ENCODE measurements at regions not wholly inside any gene's neighbourhood (a gene's known extent, or its start where the extent isn't known, plus 50 kb on each side); places are given as distances from the start of the nearest gene placed in this dataset.

DNA sequence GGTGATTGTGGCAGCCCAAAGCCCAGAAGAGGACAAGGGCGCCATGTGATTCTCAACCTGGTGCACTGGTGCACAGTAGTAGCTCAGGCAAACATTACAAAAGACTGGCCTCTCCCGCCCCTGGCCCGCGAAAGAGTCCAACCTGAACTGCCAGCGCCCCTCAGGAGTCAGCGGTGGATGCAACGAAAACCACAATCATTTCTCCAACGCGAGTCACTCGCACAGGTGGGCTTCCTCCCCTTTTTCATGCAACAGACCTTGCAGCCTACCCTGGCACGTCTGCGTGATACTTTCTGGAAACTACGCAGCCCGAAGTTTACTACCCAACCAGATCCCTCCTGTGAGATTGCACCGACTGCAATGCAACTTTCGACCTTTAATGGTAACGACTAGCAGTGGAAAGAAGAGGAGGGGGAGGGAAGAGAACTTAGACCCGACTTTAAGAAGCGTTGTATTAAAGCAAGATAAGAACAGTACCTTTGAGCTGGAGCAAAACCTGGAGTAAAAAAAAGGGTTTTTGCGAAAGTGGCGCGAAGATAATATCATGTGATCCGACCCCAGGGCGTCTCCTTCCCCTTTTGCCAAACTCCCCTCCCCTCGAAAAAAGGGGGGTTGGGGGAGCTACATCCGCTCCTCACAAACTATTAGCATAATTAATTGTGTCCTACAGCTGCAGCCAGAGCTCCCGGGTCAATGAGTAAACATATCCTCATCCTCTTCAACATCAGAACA, 63.3 kb upstream of the CCDC160 start:
- no peak for DNase-seq

DNA sequence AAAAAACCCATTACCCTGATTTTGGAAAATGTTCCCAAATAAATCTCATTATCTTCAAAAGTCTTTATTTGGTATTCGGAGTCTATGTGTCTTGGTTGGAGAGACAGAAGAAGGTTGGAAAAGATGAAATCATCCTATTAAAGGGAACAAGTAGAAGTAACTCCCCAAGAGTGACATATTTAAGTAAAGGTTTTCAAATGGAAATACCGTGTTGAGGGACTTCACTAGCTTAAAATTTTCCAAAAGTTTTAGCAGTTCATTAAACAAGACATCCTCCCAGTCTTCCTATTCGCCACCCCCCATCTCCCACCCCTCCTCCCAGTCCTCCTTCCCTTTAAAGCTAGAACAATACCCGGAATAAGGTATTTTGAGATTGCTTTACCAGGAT, 62.7 kb upstream of the CCDC160 start:
- no peak for DNase-seq

DNA sequence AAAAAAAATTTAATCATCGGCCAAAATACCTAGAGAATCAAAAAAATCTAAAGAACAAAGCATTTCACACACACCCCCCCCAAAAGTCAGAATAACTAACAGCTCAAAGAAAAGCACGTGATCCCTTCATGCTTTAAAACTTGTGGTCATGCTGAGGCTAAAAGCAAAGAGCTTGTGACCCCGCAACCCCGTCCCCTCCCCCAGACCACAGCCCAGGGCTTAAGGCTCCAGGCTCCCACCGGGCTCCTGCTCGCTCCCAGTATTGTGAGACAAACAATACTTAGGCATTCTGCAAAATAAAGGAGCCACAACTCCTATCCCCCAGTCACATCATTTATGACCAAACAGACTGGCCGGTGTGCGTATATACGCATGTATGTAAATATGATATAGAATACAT, 62.1 kb upstream of the CCDC160 start:
- no peak for DNase-seq

DNA sequence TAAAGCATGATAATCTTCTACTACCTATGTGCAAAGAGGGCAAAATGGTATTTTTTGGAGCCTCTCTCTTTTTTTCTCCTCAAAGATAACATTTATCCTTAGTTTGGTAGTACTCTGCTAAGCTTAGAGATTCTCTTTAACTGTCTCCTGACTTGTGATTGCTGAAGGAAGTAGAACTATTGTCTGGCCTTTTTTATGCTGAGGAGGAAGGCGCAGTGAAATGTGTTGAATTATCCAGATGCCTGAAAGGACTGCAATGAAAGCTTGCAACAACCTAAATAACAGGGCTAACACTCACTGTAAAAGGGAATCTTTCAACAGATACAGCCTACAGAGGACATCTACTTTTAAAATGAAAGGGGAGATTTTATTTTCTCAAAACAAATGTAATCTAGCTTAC, 59.5 kb upstream of the CCDC160 start:
- DNase-seq, result no peak

DNA sequence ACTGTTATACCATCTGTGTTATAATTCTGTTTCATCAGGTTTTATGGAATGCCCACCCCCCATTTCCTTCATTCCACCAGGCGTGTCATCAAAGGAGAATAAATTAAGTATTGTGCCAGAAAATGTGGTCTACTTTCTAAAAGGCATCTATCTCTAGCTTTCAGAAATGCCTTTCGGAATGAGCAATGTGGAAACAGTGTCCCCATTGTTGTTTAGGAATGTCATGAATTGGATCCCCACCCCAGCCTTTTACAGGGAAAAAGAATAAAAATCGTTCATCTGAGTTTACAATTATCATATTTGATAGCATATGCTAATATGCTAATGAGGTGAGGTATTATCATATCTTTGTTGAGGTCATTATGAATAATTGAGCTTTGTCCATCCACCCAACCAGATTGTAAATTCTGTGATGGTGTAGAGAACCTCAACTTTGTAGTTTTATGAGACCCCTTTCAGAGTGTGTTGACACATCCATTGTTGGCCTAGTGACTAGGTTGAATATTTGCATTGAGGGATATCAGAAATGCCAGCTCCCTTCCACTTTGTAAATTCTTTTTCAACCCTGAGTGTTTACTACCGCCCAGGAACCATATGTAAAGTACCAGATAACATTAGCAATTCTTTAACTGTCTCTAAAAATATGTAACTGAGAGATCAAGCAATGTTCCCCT, 56.2 kb upstream of the CCDC160 start:
- no peak for DNase-seq

DNA sequence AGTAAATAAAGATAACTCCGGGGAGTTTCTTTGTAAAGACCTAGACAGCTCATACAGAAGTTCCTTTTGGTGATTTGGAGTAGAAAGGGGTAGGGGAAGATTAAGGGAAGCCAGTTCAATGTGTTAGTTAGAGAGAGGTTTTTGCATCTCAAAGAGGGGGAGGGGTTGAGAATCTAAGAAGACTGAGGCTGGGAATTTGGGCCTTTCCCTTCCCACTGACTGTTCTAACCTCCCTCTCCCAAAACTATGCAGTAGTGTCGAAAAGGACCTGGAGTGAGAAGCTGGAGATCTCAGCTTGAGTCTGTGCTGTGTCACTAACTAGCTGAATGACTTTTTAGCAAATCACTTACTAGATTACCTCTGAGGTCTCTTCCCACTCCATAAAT, 55.7 kb upstream of the CCDC160 start:
- no peak for DNase-seq

DNA sequence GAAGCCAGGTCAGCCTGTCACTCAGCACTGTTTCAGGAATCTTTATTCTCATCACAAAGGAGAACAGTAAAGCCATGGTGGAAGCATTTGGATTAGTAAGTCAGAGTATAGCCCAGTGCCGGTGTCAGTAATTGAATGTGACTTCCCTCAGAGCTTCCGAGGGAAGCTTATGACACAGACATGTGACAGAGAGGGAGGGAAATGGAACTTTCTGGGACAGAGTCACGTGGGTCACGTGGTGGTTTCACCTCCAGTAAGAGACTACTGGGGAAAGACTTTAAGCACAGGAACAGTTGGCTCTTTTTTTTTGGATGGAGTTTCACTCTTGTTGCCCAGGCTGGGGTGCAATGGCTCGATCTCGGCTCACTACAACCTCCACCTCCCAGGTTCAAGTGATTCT, 53.3 kb upstream of the CCDC160 start:
- DNase-seq, result no peak

DNA sequence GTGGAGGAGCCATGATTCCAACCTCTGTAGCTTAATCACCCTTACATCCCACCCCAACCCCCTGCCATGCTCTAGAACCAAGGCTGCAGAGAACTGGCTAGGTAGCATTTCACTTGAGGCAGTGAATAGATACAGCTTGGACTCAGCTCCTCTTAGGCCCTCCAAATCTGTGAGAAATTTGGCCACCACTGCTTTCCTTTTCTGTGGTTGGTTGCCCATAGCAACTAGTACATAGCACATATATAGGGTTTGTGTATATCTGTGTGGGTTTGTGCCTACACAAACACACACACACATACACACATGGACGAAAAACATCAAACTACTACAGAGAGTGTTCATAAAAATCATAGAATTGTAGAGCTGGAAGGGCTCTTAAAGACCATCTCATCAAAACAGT, 52.0 kb upstream of the CCDC160 start:
- DNase-seq, result no peak

DNA sequence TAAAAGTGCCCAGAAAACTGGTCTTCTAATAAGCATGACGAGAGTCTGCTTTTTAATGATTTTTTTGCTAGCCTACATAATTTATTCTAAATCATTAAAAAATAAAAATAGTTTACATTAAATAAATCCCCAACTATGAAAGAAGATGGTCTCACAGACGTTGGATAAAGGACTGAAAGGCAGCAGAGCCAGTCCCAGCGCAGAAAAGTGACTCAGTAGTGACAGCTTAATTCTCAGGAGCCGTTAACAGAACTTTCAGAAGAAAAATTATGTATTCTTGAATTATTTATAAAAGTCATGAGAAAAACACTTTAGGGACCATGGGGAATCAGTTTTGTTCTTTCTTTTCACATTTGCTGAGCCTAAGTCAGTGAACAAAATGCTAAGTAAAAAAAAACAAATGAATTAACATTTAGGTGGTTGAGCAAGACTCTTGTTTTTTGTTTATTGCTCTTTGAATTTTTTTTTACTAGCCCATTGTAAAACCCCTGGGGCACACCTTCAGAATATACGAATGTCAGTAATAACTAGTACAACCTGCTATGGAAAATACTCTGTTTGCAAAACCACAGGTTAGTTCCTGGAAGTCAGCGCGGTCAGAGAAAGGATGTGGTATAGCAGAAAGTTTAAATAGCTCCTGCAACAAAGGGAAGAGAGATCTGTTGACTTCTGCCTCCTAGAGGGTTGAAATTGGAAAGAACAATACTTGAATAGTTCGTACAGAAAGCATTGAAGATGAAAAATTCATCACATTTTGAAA, 50.4 kb upstream of the CCDC160 start:
- DNase-seq, result no peak

Measured in inflammatory macrophage treated with lipopolysaccharide for 4 hours (primary cell).